NCI-H460 (cell line): ENCODE measurements at regions not wholly inside any gene's neighbourhood (a gene's known extent, or its start where the extent isn't known, plus 50 kb on each side); places are given as distances from the start of the nearest gene placed in this dataset.
"Not testable (repeated sequence)": the region's sequence is repeated elsewhere in the genome, so short reads cannot be mapped to it uniquely, and the experiment has no call there.

Experiments
- DNase-seq: peaks from one replicate; pipeline ENCODE4 v3.0.0-alpha.2; 2016; ENCODE audit warnings: low read depth; ENCODE audit errors: extremely low read depth

GRCh38 chr14:58751788-58752187 lies 114.0 kb downstream of the DACT1 start:
- DNase-seq, result no peak

DNA sequence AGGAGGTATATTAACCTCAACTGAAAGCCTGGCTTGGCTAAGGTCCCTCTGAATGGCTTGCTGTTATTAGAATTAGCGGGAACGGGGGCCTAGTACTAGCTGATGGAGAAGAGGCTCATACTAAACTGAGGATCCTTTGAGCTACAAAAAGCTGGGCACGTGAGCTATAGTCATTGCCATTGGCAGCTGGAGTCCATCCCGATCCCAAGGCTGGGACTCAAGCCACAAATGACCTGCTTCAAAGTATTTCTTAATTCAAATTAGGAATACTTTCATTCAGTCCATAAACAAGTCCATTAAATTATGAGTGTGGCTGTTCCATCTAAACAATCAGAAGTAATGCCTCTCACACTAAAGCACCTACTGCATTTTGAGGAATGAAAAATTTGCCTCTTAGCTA lies 114.5 kb downstream of the DACT1 start:
- no peak for DNase-seq

- DNase-seq, result no peak
Observed at GRCh38 chr14:58752771-58753201, 115.0 kb downstream of the DACT1 start.

GRCh38 chr14:58755031-58755925 lies 117.5 kb downstream of the DACT1 start:
- DNase-seq, result no peak

DNA sequence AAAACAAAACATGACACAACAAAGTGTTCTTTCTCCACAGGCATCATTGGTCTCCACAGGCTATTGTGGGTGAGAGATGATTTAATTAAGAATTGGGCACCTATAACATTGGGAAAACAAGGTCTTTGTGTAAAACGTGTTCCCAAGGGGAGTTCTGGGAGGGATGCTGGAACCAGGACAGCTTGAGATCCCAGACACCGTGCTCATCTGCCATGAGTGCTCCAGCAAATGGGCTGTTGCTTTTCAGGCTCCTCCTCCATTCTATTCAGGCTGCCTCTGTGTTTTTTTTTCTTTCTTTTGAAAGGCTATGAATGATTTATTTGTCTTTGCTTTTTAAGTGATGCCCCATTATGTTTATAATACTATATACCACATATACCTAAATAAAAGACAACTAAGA lies 122.4 kb downstream of the DACT1 start:
- DNase-seq, result no peak

DNA sequence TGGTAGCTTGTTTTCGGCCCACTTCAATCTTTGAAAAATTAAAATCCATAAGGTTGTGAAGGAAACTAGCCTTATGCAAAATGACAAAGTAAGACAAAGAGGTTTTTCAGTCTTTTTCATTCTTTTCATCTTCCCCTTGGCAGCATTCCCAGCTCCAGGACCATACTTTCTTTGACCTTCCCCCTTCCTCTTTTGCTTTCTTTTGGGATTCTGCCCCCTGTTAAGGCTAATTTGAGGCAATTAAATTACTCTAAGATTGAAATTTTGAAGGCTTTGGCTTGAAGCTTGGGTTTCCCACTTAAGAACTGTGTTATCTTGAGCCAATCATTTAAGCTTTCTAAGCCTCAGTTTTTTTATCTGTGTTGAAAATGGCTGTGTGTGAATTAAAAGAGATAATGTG lies 124.9 kb downstream of the DACT1 start:
- DNase-seq, result no peak

GRCh38 chr14:58763210-58763609 lies 125.4 kb downstream of the DACT1 start:
- DNase-seq, result no peak

DNA sequence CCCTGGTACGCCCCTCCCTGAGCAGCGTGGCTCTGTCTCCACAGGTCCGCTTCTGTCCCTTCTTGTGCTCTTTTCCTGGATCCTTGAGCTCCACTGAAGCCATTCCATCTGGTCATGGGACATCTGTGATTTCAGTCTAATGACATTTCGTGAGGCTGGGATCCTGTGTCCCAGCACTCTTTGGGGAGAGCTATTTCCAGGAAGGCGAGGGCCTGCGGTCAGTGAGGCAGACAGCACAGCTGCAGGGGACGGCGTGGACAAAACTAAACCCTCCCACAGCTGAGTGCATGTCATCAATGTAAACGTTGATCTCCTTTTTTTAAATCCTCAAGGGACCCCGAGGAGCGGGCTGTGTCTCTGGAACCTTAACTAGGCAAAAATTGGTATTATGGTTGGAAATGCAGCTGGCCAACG lies 127.7 kb downstream of the DACT1 start:
- DNase-seq, result no peak

DNA sequence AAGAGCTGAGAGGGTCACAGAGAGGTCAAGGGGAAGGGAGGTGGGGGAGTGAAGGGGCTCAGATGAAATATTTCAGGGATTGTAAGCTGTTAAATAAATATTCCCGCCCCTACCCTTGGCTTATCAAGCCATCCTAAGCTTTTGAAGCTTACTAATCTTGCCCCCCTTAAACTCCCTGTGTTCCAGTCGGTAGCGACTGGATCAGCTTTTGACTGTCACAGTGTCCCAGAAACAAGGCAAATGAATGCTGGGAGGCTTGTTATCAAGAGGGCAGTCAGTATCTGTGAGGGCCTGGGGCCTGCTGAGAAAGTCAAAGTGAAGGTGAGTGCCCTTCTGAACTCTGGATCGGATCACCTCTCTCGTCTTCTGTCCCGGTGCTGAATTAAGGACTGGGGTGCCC lies 128.1 kb downstream of the DACT1 start:
- DNase-seq, result no peak

- no peak for DNase-seq
Observed at GRCh38 chr14:58769011-58769643, 131.4 kb downstream of the DACT1 start.

DNA sequence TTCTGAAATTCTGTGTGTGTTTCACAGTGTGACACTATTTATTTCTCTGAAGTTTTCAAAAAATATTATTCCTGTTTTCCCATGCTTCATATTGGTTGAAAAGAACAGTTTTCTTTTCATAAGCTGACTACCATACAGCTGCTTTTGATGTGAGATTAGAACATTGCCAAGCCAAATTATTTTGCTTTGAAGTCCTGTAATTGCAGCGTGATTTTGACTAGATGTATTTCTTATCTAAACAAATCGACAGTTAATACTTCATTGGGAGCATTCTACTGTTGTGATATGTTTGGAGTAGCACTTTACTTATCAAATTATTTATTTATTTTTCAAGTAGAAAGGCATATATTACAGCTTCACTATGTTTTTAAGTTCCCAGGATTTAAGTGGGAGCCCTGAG lies 132.0 kb downstream of the DACT1 start:
- DNase-seq, result no peak

DNA sequence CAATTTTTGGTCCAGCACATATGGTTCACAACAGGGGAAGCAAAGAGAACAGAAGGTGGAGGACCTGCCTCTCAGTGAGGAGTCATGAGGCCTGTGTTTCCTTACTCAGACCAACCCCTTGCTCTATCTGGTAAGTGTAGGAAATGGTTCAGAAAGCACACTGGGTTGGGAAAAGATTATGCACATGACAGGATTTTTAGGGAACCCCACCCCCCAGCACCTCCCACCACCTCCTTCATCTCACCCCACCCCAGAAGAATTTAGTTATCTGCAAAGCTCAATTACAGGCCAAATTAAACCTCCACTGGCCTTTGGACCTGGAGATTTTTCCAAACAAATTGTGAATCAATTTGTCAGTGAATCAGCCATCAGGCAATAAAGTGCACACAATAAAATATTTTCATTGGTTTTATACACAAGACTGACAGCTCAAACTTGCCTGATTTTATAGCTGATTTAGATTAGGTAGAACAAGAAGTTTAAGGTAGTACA lies 132.8 kb downstream of the DACT1 start:
- DNase-seq, result no peak

- no peak for DNase-seq
Observed at GRCh38 chr14:58771016-58771415, 133.3 kb downstream of the DACT1 start.

- DNase-seq, result no peak
Observed at GRCh38 chr14:58772116-58772515, 134.4 kb downstream of the DACT1 start.

GRCh38 chr14:58772794-58773620 lies 135.2 kb downstream of the DACT1 start:
- DNase-seq, result no peak

DNA sequence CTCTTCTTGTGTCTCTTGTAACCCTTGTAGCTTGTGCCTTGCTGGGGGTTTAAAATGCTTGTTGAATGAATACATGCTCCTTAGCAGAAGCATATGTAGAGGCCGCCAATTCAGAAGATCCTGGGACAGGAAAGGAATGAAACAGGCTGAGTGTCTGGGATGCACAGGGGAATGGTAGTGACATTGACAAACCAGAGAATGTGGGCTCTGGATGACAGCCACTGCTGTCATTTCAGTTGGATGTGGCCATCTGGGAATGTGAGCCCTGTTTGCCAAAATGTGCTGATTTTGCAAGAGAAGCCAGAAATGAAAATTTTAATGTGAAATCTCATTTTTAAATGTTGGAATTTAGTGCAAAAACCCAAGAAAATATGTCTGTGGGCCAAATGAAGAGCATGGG lies 136.8 kb downstream of the DACT1 start:
- no peak for DNase-seq

GRCh38 chr14:58775130-58775529 lies 137.4 kb downstream of the DACT1 start:
- not testable (repeated sequence) for DNase-seq

DNA sequence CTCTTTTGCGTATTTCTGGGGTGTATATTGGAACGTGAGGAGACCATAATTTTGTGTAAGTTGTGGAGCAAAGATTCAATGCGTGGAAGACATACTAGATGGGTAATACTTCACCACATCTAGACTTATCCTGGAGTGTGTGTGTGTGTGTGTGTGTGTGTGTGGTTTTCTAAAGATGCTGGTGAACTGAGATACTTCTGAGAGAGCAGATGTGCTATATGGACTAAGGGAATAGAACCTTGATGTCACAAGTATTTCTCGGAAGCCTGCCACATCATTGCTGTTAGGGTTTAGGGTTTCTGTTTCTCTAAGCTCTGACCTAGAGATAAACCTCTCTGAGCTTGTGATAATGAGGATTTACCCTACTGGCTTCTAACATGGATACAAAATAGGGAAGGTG lies 138.8 kb downstream of the DACT1 start:
- no peak for DNase-seq

DNA sequence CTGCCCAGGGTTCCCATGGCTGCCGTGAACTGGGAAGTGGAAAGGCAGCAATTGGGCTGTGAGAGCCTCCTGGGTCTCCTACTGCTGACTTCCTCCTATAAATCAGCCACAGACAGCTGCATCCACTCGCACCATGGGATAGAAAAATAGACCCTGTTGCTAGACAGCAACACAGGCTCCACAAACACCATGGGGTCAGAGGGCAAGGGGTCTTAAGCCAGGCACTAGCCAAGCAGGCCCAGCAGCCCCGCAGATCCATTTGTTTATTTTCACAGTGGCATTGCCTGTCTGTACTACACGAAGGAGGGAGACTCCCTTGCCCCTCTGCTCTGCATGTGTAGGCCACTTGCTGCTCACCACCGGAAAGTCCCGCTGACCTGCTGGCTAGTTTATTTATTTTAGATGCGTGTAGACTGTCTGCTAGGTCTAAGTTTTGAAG lies 139.8 kb downstream of the DACT1 start:
- no peak for DNase-seq

DNA sequence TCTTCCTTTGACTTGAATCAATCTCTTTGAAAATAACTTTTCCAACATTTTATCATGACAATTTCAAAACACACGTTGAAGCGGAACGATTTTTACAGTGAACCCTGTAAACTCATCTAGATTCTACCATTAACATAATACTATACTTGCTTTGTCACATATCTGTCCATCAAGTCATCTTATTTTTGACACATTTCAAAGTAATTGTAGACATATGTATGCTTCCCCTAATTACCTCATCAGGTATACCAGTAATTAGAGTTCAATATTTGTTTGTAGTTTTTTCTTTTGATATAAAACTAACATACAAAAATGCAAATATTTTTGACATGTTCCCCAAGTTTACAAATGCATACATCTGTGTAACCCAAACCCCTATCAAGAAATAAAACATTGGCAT lies 140.4 kb downstream of the DACT1 start:
- DNase-seq, result no peak

GRCh38 chr14:58779376-58779775 lies 141.6 kb downstream of the DACT1 start:
- DNase-seq, result no peak
